GM23338 (cell line): ENCODE measurements at regions not wholly inside any gene's neighbourhood (a gene's known extent, or its start where the extent isn't known, plus 50 kb on each side); places are given as distances from the start of the nearest gene placed in this dataset.

Experiments
- ATAC-seq: fragments of 200-7000 bp; cut with Tn5 transposase; 3 replicates; pipeline ENCODE4 v1.9.1; 2020
- DNase-seq: peaks from one replicate; pipeline ENCODE4 v3.0.0-alpha.2; 2015; ENCODE audit warnings: low spot score
- H2AFZ ChIP-seq: fragments of 200-600 bp; sonication (generic); 2 replicates; pipeline ENCODE4 v1.8.0; 2016; ENCODE audit warnings: antibody characterized with exemption, mild to moderate bottlenecking, moderate library complexity
- H3F3A ChIP-seq: fragments of 200-600 bp; sonication (generic); replicated peaks from 2 replicates; pipeline ENCODE4 v1.8.0; 2017; ENCODE audit warnings: antibody characterized with exemption, mixed run types, low read depth
- H3K27ac ChIP-seq: fragments of 200-600 bp; sonication (generic); 2 replicates; pipeline ENCODE4 v1.6.1; 2016; ENCODE audit warnings: low read depth
- H3K27me3 ChIP-seq: fragments of 200-600 bp; sonication (generic); 2 replicates; pipeline ENCODE4 v1.8.0; 2016; ENCODE audit warnings: mild to moderate bottlenecking, mixed run types, moderate library complexity; ENCODE audit not compliant: insufficient read depth
- H3K36me3 ChIP-seq: fragments of 200-600 bp; sonication (generic); 2 replicates; pipeline ENCODE4 v1.8.0; 2016; ENCODE audit warnings: mild to moderate bottlenecking; ENCODE audit not compliant: insufficient read depth
- H3K4me1 ChIP-seq: fragments of 200-600 bp; sonication (generic); 2 replicates; pipeline ENCODE4 v1.8.0; 2016; ENCODE audit warnings: mild to moderate bottlenecking, moderate library complexity; ENCODE audit not compliant: insufficient read depth
- H3K4me2 ChIP-seq: fragments of 200-600 bp; sonication (generic); 2 replicates; pipeline ENCODE4 v1.7.1; 2017; ENCODE audit warnings: mixed run types
- H3K4me3 ChIP-seq: fragments of 200-600 bp; sonication (generic); 2 replicates; pipeline ENCODE4 v1.6.1; 2016; ENCODE audit warnings: mixed run types
- H3K79me2 ChIP-seq: fragments of 200-600 bp; sonication (generic); replicated peaks from 2 replicates; pipeline ENCODE4 v1.8.0; 2017; ENCODE audit warnings: mild to moderate bottlenecking; ENCODE audit not compliant: insufficient read depth
- H3K9me2 ChIP-seq: fragments of 200-600 bp; sonication (generic); 2 replicates; pipeline ENCODE4 v1.8.0; 2017; ENCODE audit not compliant: insufficient read depth
- H4K20me1 ChIP-seq: fragments of 200-600 bp; sonication (generic); replicated peaks from 2 replicates; pipeline ENCODE4 v1.8.0; 2017; ENCODE audit warnings: mild to moderate bottlenecking; ENCODE audit not compliant: insufficient read depth
- H3K27ac Mint-ChIP-seq: 2 replicates; pipeline ENCODE4 v1.8.0; 2020; ENCODE audit warnings: inconsistent platforms, mild to moderate bottlenecking, moderate library complexity, mixed read lengths
- H3K27me3 Mint-ChIP-seq: 3 replicates; pipeline ENCODE4 v1.8.0; 2022; ENCODE audit warnings: low read depth, mild to moderate bottlenecking, moderate library complexity, mixed read lengths, inconsistent platforms; ENCODE audit not compliant: insufficient read depth, poor library complexity
- H3K36me3 Mint-ChIP-seq: 3 replicates; pipeline ENCODE4 v1.8.0; 2021; ENCODE audit warnings: low read depth, mild to moderate bottlenecking, inconsistent platforms, moderate library complexity, mixed read lengths
- H3K4me1 Mint-ChIP-seq: 3 replicates; pipeline ENCODE4 v1.8.0; 2020; ENCODE audit warnings: mild to moderate bottlenecking, inconsistent platforms, mixed read lengths
- H3K4me3 Mint-ChIP-seq: 3 replicates; pipeline ENCODE4 v1.8.0; 2021; ENCODE audit warnings: moderate library complexity, mild to moderate bottlenecking, inconsistent platforms, mixed read lengths
- H3K9me3 Mint-ChIP-seq: 3 replicates; pipeline ENCODE4 v1.8.0; 2020; ENCODE audit warnings: moderate library complexity, mild to moderate bottlenecking, inconsistent platforms, mixed read lengths
- ETS1 ChIP-seq: IDR thresholded peaks from 2 replicates; pipeline ENCODE4 v1.6.1; 2016; ENCODE audit warnings: antibody characterized with exemption
- EZH2 ChIP-seq: fragments of 200-600 bp; sonication (generic); IDR thresholded peaks from one replicate; pipeline ENCODE4 v1.8.0; 2017; ENCODE audit warnings: antibody characterized with exemption, mild to moderate bottlenecking, low read depth; ENCODE audit not compliant: unreplicated experiment
- EZH2phosphoT487 ChIP-seq: fragments of 200-600 bp; sonication (generic); IDR thresholded peaks from one replicate; pipeline ENCODE4 v1.8.1; 2018; ENCODE audit warnings: antibody characterized with exemption; ENCODE audit not compliant: unreplicated experiment
- JUNB ChIP-seq: IDR thresholded peaks from one replicate; pipeline ENCODE4 v1.6.1; 2016; ENCODE audit warnings: antibody characterized with exemption; ENCODE audit not compliant: unreplicated experiment
- NANOG ChIP-seq: IDR thresholded peaks from 2 replicates; pipeline ENCODE4 v1.6.1; 2016; ENCODE audit warnings: antibody characterized with exemption, borderline replicate concordance
- POLR2AphosphoS5 ChIP-seq: IDR thresholded peaks from 2 replicates; pipeline ENCODE4 v1.6.1; 2016; ENCODE audit warnings: antibody characterized with exemption, low read depth
- REST ChIP-seq: IDR thresholded peaks from one replicate; pipeline ENCODE4 v1.6.1; 2018; ENCODE audit warnings: antibody characterized with exemption; ENCODE audit not compliant: unreplicated experiment
- ZNF331 ChIP-seq: fragments of 250-450 bp; sonication (Bioruptor Pico); IDR thresholded peaks from 2 replicates; pipeline ENCODE4 v1.5.0; 2020; ENCODE audit warnings: low read depth, mild to moderate bottlenecking, moderate library complexity
- ZNF462 ChIP-seq: fragments of 250-450 bp; sonication (Bioruptor Pico); IDR thresholded peaks from 2 replicates; pipeline ENCODE4 v1.5.0; 2020; ENCODE audit warnings: mild to moderate bottlenecking, moderate library complexity

GRCh38 chr3:176375519-176375918 is 821.8 kb downstream of the TBL1XR1 start:
- Histone ChIP-seq H3K4me1 (peaks cover 10% of the 10 kb centered on the region), H3K4me2 (no peak overlapping the region), H3K9me2 (no peaks in the 10 kb centered on the region), H3K27ac (no peak overlapping the region), H3F3A (no peaks in the 10 kb centered on the region), H3K36me3 (no peaks in the 10 kb centered on the region), H3K27me3 (no peaks in the 10 kb centered on the region), H4K20me1 (no peaks in the 10 kb centered on the region; the same call in 1 of the 2 replicates), H3K4me3 (no peak overlapping the region), H3K79me2 (no peaks in the 10 kb centered on the region), H2AFZ (no peak overlapping the region)
- H3K9me3 Mint-ChIP-seq: no peaks in the 10 kb centered on the region
- ATAC-seq (peak; percentile 35; the same call in 2 of the 3 replicates), DNase-seq (peak; percentile 27)
- H3K4me3 Mint-ChIP-seq: no peak overlapping the region
- no peak overlapping the region for H3K27ac Mint-ChIP-seq
- H3K27me3 Mint-ChIP-seq: no peaks in the 10 kb centered on the region
- TF ChIP-seq EZH2 (no peak), EZH2phosphoT487 (no peak), REST (peak; percentile 67), ETS1 (no peak), JUNB (no peak), ZNF462 (CRISPR knock-in tag) (no peak), POLR2AphosphoS5 (no peak), ZNF331 (no peak), NANOG (no peak)
- H3K36me3 Mint-ChIP-seq: peaks cover 7% of the 10 kb centered on the region; the same call in 2 of the 3 replicates
- peaks cover 15% of the 10 kb centered on the region for H3K4me1 Mint-ChIP-seq
